H1 (cell line): ENCODE measurements at regions not wholly inside any gene's neighbourhood (a gene's known extent, or its start where the extent isn't known, plus 50 kb on each side); places are given as distances from the start of the nearest gene placed in this dataset.
A peak's percentile ranks its signal among the peaks of the same experiment; 100 is the strongest.

Experiments
- CTCF ChIA-PET: fragments of 300-600 bp; sonication (Branson Sonifier 250); formaldehyde crosslinking; loops from one replicate; lab custom pipeline; 2021; ENCODE audit not compliant: partially characterized antibody; lab: Charles Lee
- POLR2A ChIA-PET: fragments of 300-600 bp; sonication (Branson Sonifier 250); formaldehyde crosslinking; loops from one replicate; lab custom pipeline; 2021; ENCODE audit warnings: inconsistent platforms; ENCODE audit not compliant: partially characterized antibody; lab: Charles Lee
- DNase-seq, 2 experiments: peaks; one replicate each; pipeline versions ENCODE4 v3.0.0 to v3.0.0-alpha.2; 2010 to 2022; ENCODE audit warnings: low spot score in 2 of 2, low read depth in 1 of 2, mixed read lengths in 1 of 2
- FAIRE-seq: peaks from 2 replicates; lab custom pipeline; 2011; peaks lifted over from hg19 to GRCh38; lab: Jason Lieb, UNC
- H2AFZ ChIP-seq: 2 replicates; pipeline ENCODE4 v1.8.1; 2012; ENCODE audit warnings: low read length, inconsistent platforms
- H2AK5ac ChIP-seq: 2 replicates; pipeline ENCODE4 v1.6.1; 2013; ENCODE audit warnings: low read depth, low read length
- H2BK120ac ChIP-seq: replicated peaks from 2 replicates; pipeline ENCODE3; 2013; ENCODE audit warnings: low read depth, low read length, inconsistent platforms
- H2BK12ac ChIP-seq: 2 replicates; pipeline ENCODE4 v1.6.1; 2013; ENCODE audit warnings: low read depth, low read length
- H2BK15ac ChIP-seq: 2 replicates; pipeline ENCODE4 v1.6.1; 2013; ENCODE audit warnings: low read length
- H2BK20ac ChIP-seq: 2 replicates; pipeline ENCODE4 v1.6.1; 2013; ENCODE audit warnings: low read length
- H2BK5ac ChIP-seq: 2 replicates; pipeline ENCODE4 v1.6.1; 2013; ENCODE audit warnings: low read depth, low read length
- H3K14ac ChIP-seq: 2 replicates; pipeline ENCODE4 v1.6.1; 2013; ENCODE audit warnings: inconsistent platforms; ENCODE audit not compliant: insufficient read length
- H3K18ac ChIP-seq: 2 replicates; pipeline ENCODE4 v1.6.1; 2013; ENCODE audit warnings: low read length; ENCODE audit errors: extremely low read depth
- H3K23ac ChIP-seq: 2 replicates; pipeline ENCODE4 v1.6.1; 2013; ENCODE audit warnings: inconsistent platforms; ENCODE audit not compliant: insufficient read length
- H3K23me2 ChIP-seq: 2 replicates; pipeline ENCODE4 v1.6.1; 2013; ENCODE audit warnings: low read depth, low read length
- H3K27ac ChIP-seq: 2 replicates; pipeline ENCODE4 v1.6.1; 2011; ENCODE audit warnings: low read depth, low read length, inconsistent platforms
- H3K27me3 ChIP-seq, 4 experiments: replicated peaks in 1 of 4; 1 replicate in 1 of 4; 2 replicates in 3 of 4; pipeline versions ENCODE4 v1.6.1 to v1.8.1; 2011 to 2013; ENCODE audit warnings: low read length in 3 of 4, mild to moderate bottlenecking in 3 of 4, inconsistent platforms in 2 of 4, mixed read lengths in 2 of 4, moderate library complexity in 1 of 4; ENCODE audit not compliant: control insufficient read depth in 3 of 4, insufficient read depth in 3 of 4; ENCODE audit errors: extremely low read depth in 1 of 4
- H3K36me3 ChIP-seq, 4 experiments: 2 replicates each; pipeline versions ENCODE4 v1.6.1 to v1.8.1; 2011 to 2013; ENCODE audit warnings: mild to moderate bottlenecking in 4 of 4, low read length in 3 of 4, moderate library complexity in 2 of 4, control low read depth in 1 of 4, inconsistent platforms in 1 of 4; ENCODE audit not compliant: insufficient read depth in 4 of 4, control insufficient read depth in 2 of 4
- H3K4ac ChIP-seq: replicated peaks from 2 replicates; pipeline ENCODE3; 2013; ENCODE audit warnings: low read length, low read depth, mixed read lengths, inconsistent platforms; ENCODE audit not compliant: insufficient read length
- H3K4me1 ChIP-seq, 4 experiments: replicated peaks in 1 of 4; 1 replicate in 1 of 4; 2 replicates in 3 of 4; pipeline versions ENCODE4 v1.6.1 to v1.8.1; 2011 to 2013; ENCODE audit warnings: low read length in 3 of 4, inconsistent platforms in 2 of 4, mixed read lengths in 1 of 4; ENCODE audit not compliant: insufficient read depth in 4 of 4, control insufficient read depth in 3 of 4
- H3K4me2 ChIP-seq, 2 experiments: 2 replicates each; pipeline versions ENCODE4 v1.6.1 to v1.8.1; 2011 to 2013; ENCODE audit warnings: low read depth in 2 of 2, low read length in 2 of 2, control low read depth in 1 of 2, inconsistent platforms in 1 of 2, mild to moderate bottlenecking in 1 of 2; ENCODE audit not compliant: insufficient read depth in 1 of 2
- H3K4me3 ChIP-seq, 4 experiments: fragments of 200-600, 300-600 bp in 1 of 4; sonication (generic), shearing (Covaris generic), sonication (Bioruptor Twin) in 1 of 4; 2 replicates each; pipeline versions ENCODE4 v1.5.1 to v1.8.1; 2011 to 2016; ENCODE audit warnings: low read length in 4 of 4, low read depth in 3 of 4, control low read depth in 2 of 4, inconsistent platforms in 2 of 4, mild to moderate bottlenecking in 2 of 4, mixed read lengths in 1 of 4, moderate library complexity in 1 of 4; ENCODE audit not compliant: insufficient read depth in 2 of 4; ENCODE audit errors: extremely low read depth in 1 of 4
- H3K56ac ChIP-seq: replicated peaks from 2 replicates; pipeline ENCODE3; 2013; ENCODE audit warnings: low read depth, mild to moderate bottlenecking, mixed read lengths, low read length, inconsistent platforms; ENCODE audit not compliant: insufficient read length
- H3K79me1 ChIP-seq: 2 replicates; pipeline ENCODE4 v1.6.1; 2013; ENCODE audit warnings: low read depth, low read length, control low read depth
- H3K79me2 ChIP-seq, 2 experiments: 2 replicates each; pipeline versions ENCODE4 v1.6.1 to v1.8.1; 2012 to 2013; ENCODE audit warnings: low read length in 2 of 2, mild to moderate bottlenecking in 2 of 2, inconsistent platforms in 1 of 2; ENCODE audit not compliant: insufficient read depth in 2 of 2, control insufficient read depth in 1 of 2
- H3K9ac ChIP-seq, 4 experiments: replicated peaks in 1 of 4; 1 replicate in 1 of 4; 2 replicates in 3 of 4; pipeline versions ENCODE4 v1.6.1 to v1.8.1; 2011 to 2013; ENCODE audit warnings: low read depth in 3 of 4, low read length in 3 of 4, control low read depth in 2 of 4, mild to moderate bottlenecking in 2 of 4, moderate library complexity in 2 of 4, inconsistent platforms in 1 of 4; ENCODE audit errors: extremely low read depth in 1 of 4
- H3K9me3 ChIP-seq, 2 experiments: 2 replicates each; pipeline versions ENCODE4 v1.6.1 to v1.8.1; 2012 to 2013; ENCODE audit warnings: mild to moderate bottlenecking in 2 of 2, moderate library complexity in 2 of 2, control low read depth in 1 of 2, inconsistent platforms in 1 of 2, low read depth in 1 of 2, low read length in 1 of 2, mixed read lengths in 1 of 2; ENCODE audit not compliant: insufficient read depth in 2 of 2
- H4K20me1 ChIP-seq, 2 experiments: replicated peaks in 1 of 2; 2 replicates each; pipeline versions ENCODE3 to v1.8.1; 2011 to 2013; ENCODE audit warnings: inconsistent platforms in 2 of 2, low read length in 2 of 2, mild to moderate bottlenecking in 1 of 2; ENCODE audit not compliant: insufficient read depth in 2 of 2, control insufficient read depth in 1 of 2
- H4K5ac ChIP-seq: 2 replicates; pipeline ENCODE4 v1.6.1; 2013; ENCODE audit warnings: low read length, low read depth, mixed read lengths, inconsistent platforms; ENCODE audit not compliant: insufficient read length
- H4K8ac ChIP-seq: 2 replicates; pipeline ENCODE4 v1.8.0; 2013; ENCODE audit warnings: mild to moderate bottlenecking, moderate library complexity, low read length, inconsistent platforms; ENCODE audit not compliant: insufficient read depth; ENCODE audit errors: extremely low read depth
- H4K91ac ChIP-seq: replicated peaks from 2 replicates; pipeline ENCODE3; 2013; ENCODE audit warnings: low read length, mixed read lengths, inconsistent platforms; ENCODE audit not compliant: insufficient read length
- WGBS, 2 experiments: shearing (Covaris generic) in 1 of 2; methylation state at CpG; one replicate each; pipeline versions ENCODE4 v1.1.6 to v1.1.7; 2013 to 2015; ENCODE audit warnings: low lambda C conversion rate in 2 of 2, mixed read lengths in 2 of 2, inconsistent platforms in 1 of 2, low coverage in 1 of 2, missing lambda C conversion rate in 1 of 2; ENCODE audit not compliant: insufficient replicate concordance in 2 of 2, insufficient coverage in 1 of 2, insufficient read length in 1 of 2; ENCODE audit errors: extremely low coverage in 1 of 2, missing lambda C conversion rate in 1 of 2; 5-methylcytosine and 5-hydroxymethylcytosine counted together

DNA sequence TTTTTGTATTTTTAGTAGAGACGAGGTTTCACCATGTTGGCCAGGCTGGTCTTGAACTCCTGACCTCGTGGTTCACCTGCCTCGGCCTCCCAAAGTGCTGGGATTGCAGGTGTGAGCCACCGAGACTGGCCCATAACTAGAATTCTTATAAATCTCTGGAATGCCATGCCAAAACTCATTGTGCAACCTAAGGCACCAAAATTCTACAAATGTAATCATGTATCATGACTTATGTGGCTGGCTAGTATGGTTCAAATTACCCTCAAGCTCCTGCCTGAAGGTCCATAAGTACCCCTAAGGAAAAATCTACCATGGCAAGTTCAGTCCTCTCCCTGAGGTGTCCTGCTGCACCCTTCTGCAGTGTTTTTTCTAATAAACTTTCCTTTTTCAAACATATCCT is 63.8 kb upstream of the CSF1 start:
- H3K4me3 ChIP-seq, result no peak overlapping the region
- peak in 1 of 2 experiments; percentile 13 for DNase-seq
- H4K91ac ChIP-seq, result no peak overlapping the region
- no peak overlapping the region for H3K27ac ChIP-seq
- no peak overlapping the region for H3K4me2 ChIP-seq
- H3K56ac ChIP-seq, result no peak overlapping the region
- no peak overlapping the region for H2BK12ac ChIP-seq
- H2AK5ac ChIP-seq, result no peak overlapping the region
- no peak for FAIRE-seq
- 100% methylated on average over 3 of the region's 4 CpGs; no CpG with 5 or more reads in 1 of the 2 experiments for WGBS, 2 experiments
- H3K79me2 ChIP-seq, result no peaks in the 10 kb centered on the region
- H4K8ac ChIP-seq, result no peak overlapping the region
- no peak overlapping the region for H2BK20ac ChIP-seq
- H2AFZ ChIP-seq, result no peak overlapping the region
- H2BK5ac ChIP-seq, result no peak overlapping the region
- no peak overlapping the region for H3K4ac ChIP-seq
- H3K18ac ChIP-seq, result no peak overlapping the region
- H3K4me1 ChIP-seq, result no peaks in the 10 kb centered on the region
- H3K23ac ChIP-seq, result no peak overlapping the region
- H3K27me3 ChIP-seq, result no peaks in the 10 kb centered on the region
- ChIA-PET CTCF (interaction anchor here (0.6 to 1.5 kb wide), 3 partner anchors 41 to 68 kb away, joined by 3 to 4 read pairs (median 3); no protein-coding TSS in a partner anchor), POLR2A (interaction anchor here (1.0 to 1.4 kb wide), 2 partner anchors 64 to 72 kb away, joined by 3 read pairs; partner anchors contain the start of gene CSF1)
- H3K9me3 ChIP-seq, result no peaks in the 10 kb centered on the region
- no peaks in the 10 kb centered on the region for H3K23me2 ChIP-seq
- no peaks in the 10 kb centered on the region for H4K20me1 ChIP-seq
- no peaks in the 10 kb centered on the region for H3K36me3 ChIP-seq
- H2BK120ac ChIP-seq, result no peak overlapping the region
- no peak overlapping the region for H3K9ac ChIP-seq
- H3K14ac ChIP-seq, result no peak overlapping the region
- H4K5ac ChIP-seq, result no peak overlapping the region
- no peak overlapping the region for H2BK15ac ChIP-seq
- H3K79me1 ChIP-seq, result peaks cover 2% of the 10 kb centered on the region; the same call in 1 of the 2 replicates
